ENCODE measurements at regions not wholly inside any gene's neighbourhood (a gene's known extent, or its start where the extent isn't known, plus 50 kb on each side); places are given as distances from the start of the nearest gene placed in this dataset.
"Not testable (repeated sequence)": the region's sequence is repeated elsewhere in the genome, so short reads cannot be mapped to it uniquely, and the experiment has no call there.

GRCh38 chr10:55180357-55180756, 379.3 kb upstream of the PCDH15 start:
- no peak for TF ChIP-seq CTCF (IDR thresholded peaks at IDR 0.05)
- no peak for ATAC-seq (ENCODE audit: low FRiP score)

GRCh38 chr10:55174419-55174818, 373.4 kb upstream of the PCDH15 start:
- TF ChIP-seq CTCF (IDR thresholded peaks at IDR 0.05): no peak
- no peak for DNase-seq (ENCODE audit: low spot score)
- no peak for ATAC-seq (ENCODE audit: low FRiP score)

More at GRCh38 chr10:55180357-55180756, 379.3 kb upstream of the PCDH15 start:
- no peak for DNase-seq (ENCODE audit: low spot score)

- ATAC-seq (ENCODE audit: low FRiP score) (no peak), DNase-seq (ENCODE audit: low spot score) (no peak)
- no peak for TF ChIP-seq CTCF (IDR thresholded peaks at IDR 0.05)
These were observed 368.5 kb upstream of the PCDH15 start for GRCh38 chr10:55169493-55169892.

- ATAC-seq (ENCODE audit: low FRiP score): no peak
- no peak for TF ChIP-seq CTCF (IDR thresholded peaks at IDR 0.05)
- no peak for DNase-seq (ENCODE audit: low spot score)
These were observed 367.3 kb upstream of the PCDH15 start for GRCh38 chr10:55168343-55168742.

- TF ChIP-seq CTCF (IDR thresholded peaks at IDR 0.05): no peak
- ATAC-seq (ENCODE audit: low FRiP score) (no peak), DNase-seq (ENCODE audit: low spot score) (no peak)
These were observed 362.5 kb upstream of the PCDH15 start for GRCh38 chr10:55163388-55163979.

- ATAC-seq (ENCODE audit: low FRiP score); DNase-seq (ENCODE audit: low spot score): not testable (repeated sequence)
These were observed 361.3 kb upstream of the PCDH15 start for GRCh38 chr10:55162321-55162720.

GRCh38 chr10:55160655-55161283, 359.7 kb upstream of the PCDH15 start:
- ATAC-seq (ENCODE audit: low FRiP score): no peak
- no peak for TF ChIP-seq CTCF (IDR thresholded peaks at IDR 0.05)
- no peak for DNase-seq (ENCODE audit: low spot score)

Measured in omental fat pad (tissue), 3 donors.